Fibroblast of lung (primary cell): ENCODE measurements at regions not wholly inside any gene's neighbourhood (a gene's known extent, or its start where the extent isn't known, plus 50 kb on each side); places are given as distances from the start of the nearest gene placed in this dataset.

Source experiments
- CTCF ChIP-seq, 2 donors: IDR thresholded peaks in 1 of 2; conservative IDR thresholded peaks in 1 of 2; 1 replicate in 1 of 2; 2 replicates in 1 of 2; pipeline ENCODE4 v1.5.1; 2011 to 2012; ENCODE audit warnings: low read length in 2 of 2, control low read depth in 1 of 2, inconsistent platforms in 1 of 2, low read depth in 1 of 2, mild to moderate bottlenecking in 1 of 2
- EZH2 ChIP-seq: IDR thresholded peaks from 2 replicates; pipeline ENCODE4 v1.5.1; 2012; ENCODE audit warnings: low read length, control low read depth, mild to moderate bottlenecking; ENCODE audit errors: missing control alignments

GRCh38 chr16:64180136-64180900 lies 941.5 kb downstream of the CDH11 start:
- no peak for TF ChIP-seq EZH2
- no peak for TF ChIP-seq CTCF (conservative IDR thresholded peaks at IDR 0.05 in 1 of 2, IDR thresholded peaks at IDR 0.05 in 1 of 2; ENCODE audit: low read depth in 1 of 2, low read length in 2 of 2)
